GM18520 (cell line): ENCODE measurements at regions not wholly inside any gene's neighbourhood (a gene's known extent, or its start where the extent isn't known, plus 50 kb on each side); places are given as distances from the start of the nearest gene placed in this dataset.

Source experiments
- ATAC-seq: cut with Tn5 transposase; IDR thresholded peaks from one replicate; pipeline ENCODE4 v1.9.1; 2021; ENCODE audit not compliant: unreplicated experiment

- no peak for ATAC-seq
Observed at GRCh38 chr21:41633627-41634026, 125.7 kb upstream of the TMPRSS2 start.

GRCh38 chr21:41632748-41633475 is 125.0 kb upstream of the TMPRSS2 start:
- ATAC-seq = no peak

GRCh38 chr21:41631564-41632461 is 123.9 kb upstream of the TMPRSS2 start:
- ATAC-seq = no peak

GRCh38 chr21:41630917-41631316 is 123.0 kb upstream of the TMPRSS2 start:
- ATAC-seq = no peak

GRCh38 chr21:41630249-41630648 is 122.3 kb upstream of the TMPRSS2 start:
- ATAC-seq = no peak

- ATAC-seq = no peak
Observed at GRCh38 chr21:41628256-41628655, 120.3 kb upstream of the TMPRSS2 start.

- ATAC-seq = no peak
Observed at GRCh38 chr21:41627428-41627827, 119.5 kb upstream of the TMPRSS2 start.

- ATAC-seq = no peak
Observed at GRCh38 chr21:41626021-41626420, 118.1 kb upstream of the TMPRSS2 start.

GRCh38 chr21:41625428-41625827 is 117.5 kb upstream of the TMPRSS2 start:
- ATAC-seq = no peak

GRCh38 chr21:41624674-41625310 is 116.8 kb upstream of the TMPRSS2 start:
- ATAC-seq = no peak

- ATAC-seq = no peak
Observed at GRCh38 chr21:41623945-41624344, 116.0 kb upstream of the TMPRSS2 start.

- no peak for ATAC-seq
Observed at GRCh38 chr21:41622831-41623548, 115.0 kb upstream of the TMPRSS2 start.

GRCh38 chr21:41622201-41622600 is 114.2 kb upstream of the TMPRSS2 start:
- no peak for ATAC-seq

GRCh38 chr21:41621513-41621912 is 113.6 kb upstream of the TMPRSS2 start:
- no peak for ATAC-seq

GRCh38 chr21:41620982-41621381 is 113.0 kb upstream of the TMPRSS2 start:
- ATAC-seq = no peak

- no peak for ATAC-seq
Observed at GRCh38 chr21:41620541-41620940, 112.6 kb upstream of the TMPRSS2 start.

GRCh38 chr21:41616031-41616591 is 108.2 kb upstream of the TMPRSS2 start:
- no peak for ATAC-seq

GRCh38 chr21:41615613-41616012 is 107.7 kb upstream of the TMPRSS2 start:
- no peak for ATAC-seq

GRCh38 chr21:41614511-41614910 is 106.6 kb upstream of the TMPRSS2 start:
- no peak for ATAC-seq

GRCh38 chr21:41613533-41613909 is 105.6 kb upstream of the TMPRSS2 start:
- ATAC-seq = no peak
